ENCODE measurements at regions not wholly inside any gene's neighbourhood (a gene's known extent, or its start where the extent isn't known, plus 50 kb on each side); places are given as distances from the start of the nearest gene placed in this dataset.

DNA sequence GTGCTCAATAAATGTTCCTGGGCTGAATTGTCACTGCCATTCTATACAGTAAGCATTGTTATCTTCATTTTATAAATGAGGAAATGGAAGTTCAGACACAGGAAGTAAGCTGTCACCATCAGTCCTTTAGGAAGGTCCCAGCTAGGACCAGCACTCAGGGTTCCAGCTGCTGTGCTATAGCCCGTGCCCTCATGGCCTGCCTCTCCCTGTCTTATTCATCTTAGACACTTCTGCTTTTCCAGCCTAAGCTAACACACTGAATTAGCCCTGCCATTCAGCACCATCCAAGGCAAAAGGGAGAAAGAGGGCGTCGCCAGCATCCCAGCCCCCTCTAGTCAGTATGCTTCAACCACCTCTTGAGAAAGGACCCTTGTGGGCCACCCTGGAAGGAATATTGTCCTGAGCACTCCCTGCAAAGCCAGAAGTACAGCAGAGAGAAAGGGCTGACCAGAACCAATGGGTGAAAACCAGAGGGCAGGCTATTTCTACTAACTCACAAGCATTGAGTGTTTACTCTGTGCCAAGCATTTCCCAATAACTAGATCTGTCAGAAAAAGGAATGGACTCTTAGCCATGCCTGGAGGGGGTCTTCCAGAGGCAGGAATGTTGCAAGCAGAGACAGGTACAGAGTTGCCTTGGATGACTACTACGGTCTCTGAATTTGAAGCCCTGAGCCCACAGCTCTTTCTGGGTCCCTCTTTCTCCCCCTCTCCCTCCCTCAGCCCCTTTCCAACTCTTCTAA is 77.9 kb upstream of the NFIA start:
- H3K27me3 ChIP-seq = peaks cover 4% of the 10 kb centered on the region
- no peak overlapping the region for H3K4me3 ChIP-seq
- H3K9me3 ChIP-seq (ENCODE audit: low read depth) = no peaks in the 10 kb centered on the region
- no peak overlapping the region for H3K27ac ChIP-seq
- DNase-seq (ENCODE audit: low read depth in 1 of 2, low spot score in 1 of 2) = peak in 1 of 2 donors; percentile 56
- no peaks in the 10 kb centered on the region for H3K36me3 ChIP-seq
- H3K4me1 ChIP-seq (ENCODE audit: low read depth) = peaks cover 20% of the 10 kb centered on the region
- TF ChIP-seq, protein P1, sequence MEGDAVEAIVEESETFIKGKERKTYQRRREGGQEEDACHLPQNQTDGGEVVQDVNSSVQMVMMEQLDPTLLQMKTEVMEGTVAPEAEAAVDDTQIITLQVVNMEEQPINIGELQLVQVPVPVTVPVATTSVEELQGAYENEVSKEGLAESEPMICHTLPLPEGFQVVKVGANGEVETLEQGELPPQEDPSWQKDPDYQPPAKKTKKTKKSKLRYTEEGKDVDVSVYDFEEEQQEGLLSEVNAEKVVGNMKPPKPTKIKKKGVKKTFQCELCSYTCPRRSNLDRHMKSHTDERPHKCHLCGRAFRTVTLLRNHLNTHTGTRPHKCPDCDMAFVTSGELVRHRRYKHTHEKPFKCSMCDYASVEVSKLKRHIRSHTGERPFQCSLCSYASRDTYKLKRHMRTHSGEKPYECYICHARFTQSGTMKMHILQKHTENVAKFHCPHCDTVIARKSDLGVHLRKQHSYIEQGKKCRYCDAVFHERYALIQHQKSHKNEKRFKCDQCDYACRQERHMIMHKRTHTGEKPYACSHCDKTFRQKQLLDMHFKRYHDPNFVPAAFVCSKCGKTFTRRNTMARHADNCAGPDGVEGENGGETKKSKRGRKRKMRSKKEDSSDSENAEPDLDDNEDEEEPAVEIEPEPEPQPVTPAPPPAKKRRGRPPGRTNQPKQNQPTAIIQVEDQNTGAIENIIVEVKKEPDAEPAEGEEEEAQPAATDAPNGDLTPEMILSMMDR (IDR thresholded peaks at IDR 0.05; ENCODE audit: low read depth, low read length) = no peak

DNA sequence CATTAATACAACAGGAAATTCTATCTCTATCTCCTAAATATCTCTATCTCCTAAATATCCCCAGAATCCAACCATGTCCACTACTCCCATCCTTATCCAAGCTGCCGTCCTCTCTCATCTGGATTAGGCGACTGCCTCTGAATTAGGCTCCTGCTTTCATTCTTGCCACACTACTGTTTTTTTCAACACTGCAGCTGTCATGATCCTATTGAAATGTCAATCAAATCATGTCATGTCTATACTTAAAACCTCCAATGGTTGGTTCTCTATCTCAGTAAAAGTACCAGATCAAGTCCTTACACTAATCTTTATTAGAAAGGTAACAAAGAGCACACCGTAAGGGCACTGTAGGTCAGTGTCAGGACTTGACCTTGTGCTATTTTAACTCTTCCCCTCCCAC is 82.0 kb upstream of the NFIA start:
- no peak overlapping the region for H3K4me3 ChIP-seq
- peaks cover 4% of the 10 kb centered on the region for H3K27me3 ChIP-seq
- no peak overlapping the region for H3K27ac ChIP-seq
- H3K9me3 ChIP-seq (ENCODE audit: low read depth) = no peaks in the 10 kb centered on the region
- peaks cover 6% of the 10 kb centered on the region for H3K4me1 ChIP-seq (ENCODE audit: low read depth)
- no peak for DNase-seq (ENCODE audit: low read depth in 1 of 2, low spot score in 1 of 2)
- H3K36me3 ChIP-seq = no peaks in the 10 kb centered on the region
- TF ChIP-seq, protein P1 (IDR thresholded peaks at IDR 0.05; ENCODE audit: low read depth, low read length) = no peak

DNA sequence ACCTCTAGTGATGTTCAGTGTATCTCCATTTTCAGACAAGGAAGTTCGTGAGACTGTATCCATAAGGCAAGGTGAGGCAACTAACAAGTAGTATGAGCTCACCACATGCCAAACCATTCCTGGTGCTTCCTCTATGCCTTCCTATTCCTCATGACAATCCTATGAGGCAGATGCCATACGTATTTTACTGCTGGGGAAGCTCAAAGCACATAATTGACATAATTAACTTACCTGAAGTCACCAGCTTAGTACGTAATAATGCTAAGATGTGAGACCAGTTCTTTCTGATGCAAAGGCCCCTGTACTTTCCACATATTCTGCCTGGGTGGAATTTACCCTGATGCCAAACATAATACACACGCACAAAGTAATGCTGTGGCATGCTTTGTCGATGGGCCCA is 83.6 kb upstream of the NFIA start:
- H3K4me1 ChIP-seq (ENCODE audit: low read depth) = peaks cover 6% of the 10 kb centered on the region
- no peak overlapping the region for H3K27ac ChIP-seq
- no peaks in the 10 kb centered on the region for H3K27me3 ChIP-seq
- H3K9me3 ChIP-seq (ENCODE audit: low read depth) = no peaks in the 10 kb centered on the region
- TF ChIP-seq, protein P1 (IDR thresholded peaks at IDR 0.05; ENCODE audit: low read depth, low read length) = no peak
- no peaks in the 10 kb centered on the region for H3K36me3 ChIP-seq
- no peak for DNase-seq (ENCODE audit: low read depth in 1 of 2, low spot score in 1 of 2)
- H3K4me3 ChIP-seq = no peak overlapping the region

DNA sequence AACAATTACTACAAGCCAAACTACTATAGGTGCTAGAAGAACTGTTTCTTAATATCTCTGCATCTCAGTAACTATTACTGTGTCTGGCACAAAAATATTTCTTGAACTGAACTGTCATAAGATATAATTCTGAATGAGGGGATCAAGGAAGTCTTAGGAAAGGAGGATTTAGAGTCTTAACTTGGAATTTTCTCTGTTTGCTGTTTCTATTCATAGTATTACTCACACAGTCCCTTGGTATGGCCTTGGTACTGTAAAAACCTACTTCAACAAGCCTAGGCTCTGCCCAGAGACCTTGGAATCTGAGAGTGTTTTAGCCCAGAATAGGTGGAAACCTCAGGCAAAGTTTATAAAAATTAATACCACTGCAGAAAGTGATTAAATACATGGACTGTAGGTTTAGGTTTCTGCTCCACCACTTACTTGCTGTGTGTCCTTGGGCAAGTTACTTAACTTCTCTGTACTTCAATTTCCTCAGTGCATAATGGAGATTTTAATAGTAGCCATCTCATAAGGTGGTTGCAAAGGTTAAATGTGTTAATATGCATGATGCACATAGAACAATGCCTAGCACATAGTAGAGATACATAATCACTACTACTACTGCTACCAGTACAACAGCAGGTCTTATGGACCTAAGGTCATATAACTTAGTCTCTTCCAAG is 87.4 kb upstream of the NFIA start:
- Histone ChIP-seq H3K4me3 (no peak overlapping the region), H3K36me3 (no peaks in the 10 kb centered on the region), H3K4me1 (ENCODE audit: low read depth) (no peaks in the 10 kb centered on the region), H3K9me3 (ENCODE audit: low read depth) (no peaks in the 10 kb centered on the region), H3K27me3 (no peaks in the 10 kb centered on the region), H3K27ac (no peak overlapping the region)
- DNase-seq (ENCODE audit: low read depth in 1 of 2, low spot score in 1 of 2) = no peak
- TF ChIP-seq, protein P1 (IDR thresholded peaks at IDR 0.05; ENCODE audit: low read depth, low read length) = no peak

DNA sequence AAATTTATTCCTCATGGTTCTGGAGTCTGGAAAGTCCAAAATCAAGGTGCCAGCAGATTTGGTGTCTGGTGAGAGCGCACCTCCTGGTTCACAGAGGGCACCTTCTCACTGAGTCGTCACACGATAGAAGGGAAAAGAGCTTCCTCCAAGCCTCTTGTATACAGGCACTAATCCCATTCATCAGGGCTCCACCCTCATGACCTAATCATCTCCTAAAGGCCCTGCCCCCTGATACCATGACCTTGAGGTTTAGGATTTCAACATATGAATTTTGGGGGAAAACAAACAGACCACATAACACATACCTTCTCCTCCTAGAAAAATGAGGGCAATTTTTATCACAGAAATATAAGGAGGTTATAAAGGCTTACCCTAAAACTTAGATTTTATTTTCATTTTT is 88.0 kb upstream of the NFIA start:
- Histone ChIP-seq H3K27me3 (no peaks in the 10 kb centered on the region), H3K4me1 (ENCODE audit: low read depth) (no peaks in the 10 kb centered on the region), H3K4me3 (no peak overlapping the region), H3K36me3 (no peaks in the 10 kb centered on the region), H3K9me3 (ENCODE audit: low read depth) (no peaks in the 10 kb centered on the region), H3K27ac (no peak overlapping the region)
- no peak for DNase-seq (ENCODE audit: low read depth in 1 of 2, low spot score in 1 of 2)
- TF ChIP-seq, protein P1 (IDR thresholded peaks at IDR 0.05; ENCODE audit: low read depth, low read length) = no peak
